ENCODE measurements at regions not wholly inside any gene's neighbourhood (a gene's known extent, or its start where the extent isn't known, plus 50 kb on each side); places are given as distances from the start of the nearest gene placed in this dataset.

DNA sequence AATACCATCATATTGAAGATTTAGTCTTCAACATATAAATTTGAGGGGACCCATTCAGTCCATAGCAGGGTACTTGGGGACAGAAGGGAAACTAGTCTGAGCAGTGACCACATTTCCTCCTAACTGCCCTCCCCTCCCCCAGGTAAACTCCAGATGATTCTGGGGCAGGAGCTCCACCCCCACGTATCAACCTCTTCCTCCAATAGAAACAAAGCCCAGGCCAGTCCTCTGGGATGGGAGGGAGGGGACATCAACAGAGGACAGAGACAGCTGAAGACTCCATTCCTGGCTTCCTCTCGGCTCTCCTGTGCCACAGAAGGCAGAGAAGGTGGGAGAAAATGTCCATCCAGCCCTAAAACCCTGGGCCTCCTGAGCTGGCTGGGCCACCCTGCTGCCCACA lies 85.0 kb upstream of the TOP1 start:
- intact Hi-C loops (cut with DNase I) = no loop called here
- DNase-seq = no peak

DNA sequence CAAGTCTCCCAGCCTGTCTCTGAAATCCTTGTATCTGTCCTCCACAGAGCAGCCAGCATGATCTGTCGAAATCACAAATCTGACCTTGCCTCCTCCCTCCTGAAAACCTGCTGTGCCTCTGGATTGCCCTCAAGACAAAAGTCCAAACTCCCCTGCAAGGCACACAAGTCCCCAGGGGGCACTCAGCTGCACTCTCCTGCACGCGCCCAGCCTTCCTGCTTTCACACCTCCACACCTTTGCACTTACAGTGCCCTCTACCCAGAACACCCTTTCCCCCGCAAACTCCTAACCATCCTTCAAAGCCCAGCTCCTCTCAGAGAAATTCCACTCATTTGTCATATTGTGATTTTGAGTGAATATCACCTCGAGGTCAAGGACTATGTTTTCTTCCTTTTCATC lies 83.4 kb upstream of the TOP1 start:
- intact Hi-C loops (cut with DNase I) = no loop called here
- DNase-seq = no peak

GRCh38 chr20:40945754-40946450 lies 82.7 kb upstream of the TOP1 start:
- peak; percentile 35 to 86 (median 71) for DNase-seq
- intact Hi-C loops (cut with DNase I) = no loop called here

- intact Hi-C loops (cut with DNase I) = no loop called here
- no peak for DNase-seq
Observed at GRCh38 chr20:40946451-40946850, 82.2 kb upstream of the TOP1 start.

GRCh38 chr20:40948465-40949267 lies 80.0 kb upstream of the TOP1 start:
- intact Hi-C loops (cut with DNase I) = no loop called here

GRCh38 chr20:40949346-40949745 lies 79.3 kb upstream of the TOP1 start:
- intact Hi-C loops (cut with DNase I) = no loop called here

More at GRCh38 chr20:40948465-40949267, 80.0 kb upstream of the TOP1 start:
- no peak for DNase-seq

GRCh38 chr20:40952136-40952535 lies 76.5 kb upstream of the TOP1 start:
- intact Hi-C loops (cut with DNase I) = loop anchor here (10.0 kb wide), 1 partner anchor 1687 kb away; no protein-coding TSS in a partner anchor
- peak in 1 of 42 donors; percentile 32 for DNase-seq

More at GRCh38 chr20:40949346-40949745, 79.3 kb upstream of the TOP1 start:
- no peak for DNase-seq

GRCh38 chr20:40953416-40953815 lies 75.2 kb upstream of the TOP1 start:
- intact Hi-C loops (cut with DNase I) = loop anchor here (10.0 kb wide), 1 partner anchor 1689 kb away; no protein-coding TSS in a partner anchor
- peak in 1 of 42 donors; percentile 14 for DNase-seq

DNA sequence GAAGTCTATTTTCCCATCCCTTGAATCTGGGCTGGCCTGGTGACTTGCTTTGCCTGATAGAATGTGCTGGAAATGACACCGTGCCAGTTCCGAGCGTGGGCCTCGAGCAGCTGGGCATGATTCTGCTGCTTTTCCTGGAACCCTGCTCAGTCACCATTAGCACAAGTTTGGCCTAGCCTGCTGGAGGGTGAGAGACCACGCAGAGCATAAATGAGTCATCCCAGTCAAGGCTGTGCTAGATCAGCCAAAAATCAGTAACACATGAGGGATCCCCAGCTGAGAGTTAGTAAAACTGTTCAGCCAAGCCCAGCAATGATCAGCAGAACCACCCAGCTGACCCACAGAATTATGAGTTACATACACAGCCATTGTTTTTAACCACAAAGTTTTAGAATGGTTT lies 74.8 kb upstream of the TOP1 start:
- intact Hi-C loops (cut with DNase I) = loop anchor here (10.0 kb wide), 1 partner anchor 1689 kb away; no protein-coding TSS in a partner anchor
- peak in 3 of 42 donors; percentile 6 to 24 (median 22) for DNase-seq

- intact Hi-C loops (cut with DNase I) = loop anchor here (10.0 kb wide), 1 partner anchor 1690 kb away; no protein-coding TSS in a partner anchor
- peak in 3 of 42 donors; percentile 3 to 30 (median 15) for DNase-seq
Observed at GRCh38 chr20:40954521-40955165, 74.0 kb upstream of the TOP1 start.

- intact Hi-C loops (cut with DNase I) = loop anchor here (10.0 kb wide), 1 partner anchor 1691 kb away; no protein-coding TSS in a partner anchor
- DNase-seq = peak in 2 of 42 donors; percentile 2 to 23
Observed at GRCh38 chr20:40955326-40955725, 73.3 kb upstream of the TOP1 start.

GRCh38 chr20:40955826-40956225 lies 72.8 kb upstream of the TOP1 start:
- peak in 2 of 42 donors; percentile 20 to 22 for DNase-seq
- intact Hi-C loops (cut with DNase I) = loop anchor here (10.0 kb wide), 1 partner anchor 1691 kb away; no protein-coding TSS in a partner anchor

DNA sequence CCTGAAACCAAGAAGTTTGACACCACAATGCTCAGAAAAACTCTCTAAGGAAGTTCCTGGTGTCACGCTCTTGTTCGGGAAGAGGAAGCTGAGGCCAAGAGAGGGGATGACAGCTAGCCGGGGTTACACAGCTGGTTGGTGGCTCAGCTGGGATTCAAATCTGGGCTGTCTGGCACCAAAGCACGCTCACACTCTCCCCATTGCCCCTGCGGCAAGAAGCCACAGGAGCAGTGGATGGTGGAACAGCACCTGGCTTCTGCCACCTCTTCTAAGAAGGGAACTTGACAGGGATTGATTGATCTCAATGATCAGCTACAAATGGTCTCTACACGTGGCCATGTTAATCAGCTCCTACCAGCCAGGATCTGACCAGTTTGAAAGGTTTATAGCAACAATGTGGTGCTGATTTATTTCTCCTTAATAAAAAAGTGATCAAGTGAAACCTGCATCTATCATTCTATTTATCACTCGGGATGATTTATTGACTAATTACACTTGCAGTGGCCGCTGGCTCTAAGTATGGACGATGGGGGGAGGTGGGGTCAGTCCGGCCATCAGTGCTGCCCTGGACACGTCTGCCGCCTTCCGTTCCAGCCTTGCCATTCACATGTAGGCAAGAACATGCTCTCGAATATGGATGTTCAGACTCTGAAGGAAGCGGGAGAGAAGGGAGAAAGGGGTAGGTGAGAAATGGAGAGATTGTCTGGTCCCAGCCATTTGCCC lies 71.9 kb upstream of the TOP1 start:
- peak in 12 of 42 donors; percentile 18 to 48 (median 30) for DNase-seq
- intact Hi-C loops (cut with DNase I) = loop anchor here (10.0 kb wide), 1 partner anchor 1692 kb away; no protein-coding TSS in a partner anchor

- peak in 3 of 42 donors; percentile 5 to 34 (median 22) for DNase-seq
- intact Hi-C loops (cut with DNase I) = loop anchor here (10.0 kb wide), 1 partner anchor 1693 kb away; no protein-coding TSS in a partner anchor
Observed at GRCh38 chr20:40957265-40957760, 71.3 kb upstream of the TOP1 start.

GRCh38 chr20:40958598-40958997 lies 70.0 kb upstream of the TOP1 start:
- peak in 3 of 42 donors; percentile 6 to 23 (median 14) for DNase-seq
- intact Hi-C loops (cut with DNase I) = loop anchor here (10.0 kb wide), 1 partner anchor 1694 kb away; no protein-coding TSS in a partner anchor

DNA sequence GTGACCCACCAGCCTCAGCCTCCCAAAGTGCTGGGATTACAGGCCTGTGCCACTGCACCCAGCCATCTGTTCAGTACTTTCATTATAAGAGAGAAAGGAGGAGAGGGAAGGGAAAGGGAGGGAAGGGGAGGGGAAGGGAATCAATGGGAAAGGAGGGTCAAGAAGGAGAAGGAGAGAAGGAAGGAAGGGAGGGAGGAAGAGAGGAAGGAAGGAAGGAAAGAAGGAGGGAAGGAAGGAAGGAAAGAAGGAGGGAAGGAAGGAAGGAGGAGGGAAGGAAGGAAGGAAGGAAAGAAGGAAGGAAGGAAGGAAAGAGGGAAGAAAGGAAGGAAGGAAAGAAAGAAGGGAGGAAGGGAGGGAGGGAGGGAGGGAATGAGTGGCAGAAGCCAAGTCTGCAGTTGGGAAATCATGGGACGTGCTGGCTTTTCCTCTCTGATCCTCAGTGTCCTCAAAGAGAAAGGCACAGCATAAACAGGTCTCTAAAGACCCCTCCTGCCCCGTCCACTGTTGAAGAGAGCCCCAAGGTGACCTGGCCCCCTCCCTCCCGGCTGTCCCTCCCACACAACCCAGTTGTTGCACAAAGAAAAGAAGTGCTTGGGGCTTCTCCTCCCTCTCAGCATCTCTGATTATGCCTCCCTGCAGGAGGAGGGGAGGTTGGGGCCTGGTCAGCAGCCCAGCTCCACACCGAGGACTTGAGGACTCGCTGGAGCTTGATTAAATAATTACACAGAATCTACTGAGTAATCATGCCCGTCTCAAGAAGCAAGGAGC lies 69.1 kb upstream of the TOP1 start:
- peak in 1 of 42 donors; percentile 16 for DNase-seq
- intact Hi-C loops (cut with DNase I) = loop anchor here (10.0 kb wide), 1 partner anchor 1695 kb away; no protein-coding TSS in a partner anchor

DNA sequence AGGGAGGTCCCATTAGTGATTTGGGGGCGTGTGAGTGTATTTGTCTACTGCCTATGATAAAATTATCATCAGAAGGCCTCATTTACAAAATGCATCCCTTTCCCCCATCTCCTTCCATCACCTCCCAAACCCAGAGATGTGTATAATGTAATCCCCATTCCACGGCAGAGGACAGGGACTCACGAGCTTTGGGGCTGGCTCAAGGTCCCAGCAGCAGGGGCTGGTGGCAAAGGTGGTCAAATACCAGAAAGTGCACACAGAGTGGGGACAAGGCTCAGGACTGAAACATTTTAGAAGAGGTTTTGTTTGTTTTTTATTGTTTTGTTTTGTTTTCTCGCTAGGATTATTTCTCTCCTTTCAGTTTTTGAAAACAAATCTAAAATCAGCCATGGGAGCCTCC lies 68.5 kb upstream of the TOP1 start:
- intact Hi-C loops (cut with DNase I) = no loop called here

More for the DNA sequence above, 68.5 kb upstream of the TOP1 start:
- DNase-seq = peak in 2 of 42 donors; percentile 4 to 27
